Suprapubic skin (tissue), 3 donors: ENCODE measurements at regions not wholly inside any gene's neighbourhood (a gene's known extent, or its start where the extent isn't known, plus 50 kb on each side); places are given as distances from the start of the nearest gene placed in this dataset.

Source experiments
- POLR2A ChIP-seq, 2 donors: fragments of 450-650 bp; IDR thresholded peaks; one replicate each; pipeline ENCODE4 v1.6.1; 2017; ENCODE audit warnings: antibody characterized with exemption in 2 of 2, mild to moderate bottlenecking in 2 of 2, moderate library complexity in 2 of 2
- TF ChIP-seq, protein P1 (sequence below), 2 donors: fragments of 200-600 bp in 1 of 2; fragments of 450-650 bp in 1 of 2; sonication (generic) in 1 of 2; IDR thresholded peaks; one replicate each; pipeline ENCODE4 v1.5.1; 2016 to 2019; ENCODE audit warnings: antibody characterized with exemption in 2 of 2, mild to moderate bottlenecking in 1 of 2, moderate library complexity in 1 of 2

DNA sequence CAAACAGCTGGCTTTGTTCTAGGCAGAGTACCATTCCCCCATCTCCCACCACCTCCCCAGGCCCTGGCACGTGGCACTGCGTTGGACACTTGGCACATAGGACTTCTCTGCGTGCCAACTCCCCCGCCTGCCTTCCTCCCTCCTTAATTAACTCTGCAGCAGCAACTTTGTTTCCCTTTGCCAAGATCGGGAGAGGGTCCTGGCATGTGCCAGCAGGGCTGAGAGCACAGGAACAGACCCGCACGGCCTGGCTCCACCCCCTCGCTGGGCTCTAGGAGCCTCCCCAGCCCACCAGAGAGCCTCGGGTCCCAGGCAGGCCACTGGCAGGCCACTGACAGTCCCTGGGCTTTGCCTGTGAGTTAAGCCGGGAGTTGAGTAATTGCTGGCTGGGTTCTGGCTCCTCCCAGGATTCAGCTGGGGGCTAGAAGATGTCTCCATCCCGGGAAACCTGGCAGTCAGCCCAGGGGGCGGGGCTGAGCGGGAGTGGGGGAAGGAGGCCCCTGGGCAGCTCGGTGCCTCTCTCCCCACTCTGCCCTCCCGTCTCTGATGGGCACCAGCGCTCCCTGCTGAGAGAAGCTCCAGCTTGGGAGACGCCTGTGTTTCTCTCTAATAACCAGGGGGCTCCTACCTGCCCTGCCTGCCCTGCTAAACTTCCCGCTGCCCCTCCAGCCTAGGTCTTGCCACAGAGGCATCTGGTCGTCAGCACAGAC lies 224.0 kb upstream of the TNRC6C start:
- TF ChIP-seq, protein P1, sequence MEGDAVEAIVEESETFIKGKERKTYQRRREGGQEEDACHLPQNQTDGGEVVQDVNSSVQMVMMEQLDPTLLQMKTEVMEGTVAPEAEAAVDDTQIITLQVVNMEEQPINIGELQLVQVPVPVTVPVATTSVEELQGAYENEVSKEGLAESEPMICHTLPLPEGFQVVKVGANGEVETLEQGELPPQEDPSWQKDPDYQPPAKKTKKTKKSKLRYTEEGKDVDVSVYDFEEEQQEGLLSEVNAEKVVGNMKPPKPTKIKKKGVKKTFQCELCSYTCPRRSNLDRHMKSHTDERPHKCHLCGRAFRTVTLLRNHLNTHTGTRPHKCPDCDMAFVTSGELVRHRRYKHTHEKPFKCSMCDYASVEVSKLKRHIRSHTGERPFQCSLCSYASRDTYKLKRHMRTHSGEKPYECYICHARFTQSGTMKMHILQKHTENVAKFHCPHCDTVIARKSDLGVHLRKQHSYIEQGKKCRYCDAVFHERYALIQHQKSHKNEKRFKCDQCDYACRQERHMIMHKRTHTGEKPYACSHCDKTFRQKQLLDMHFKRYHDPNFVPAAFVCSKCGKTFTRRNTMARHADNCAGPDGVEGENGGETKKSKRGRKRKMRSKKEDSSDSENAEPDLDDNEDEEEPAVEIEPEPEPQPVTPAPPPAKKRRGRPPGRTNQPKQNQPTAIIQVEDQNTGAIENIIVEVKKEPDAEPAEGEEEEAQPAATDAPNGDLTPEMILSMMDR (IDR thresholded peaks at IDR 0.05), result no peak
- TF ChIP-seq POLR2A (IDR thresholded peaks at IDR 0.05), result no peak
